Hepatocyte (in vitro differentiated cells): ENCODE measurements at regions not wholly inside any gene's neighbourhood (a gene's known extent, or its start where the extent isn't known, plus 50 kb on each side); places are given as distances from the start of the nearest gene placed in this dataset.
A peak's percentile ranks its signal among the peaks of the same experiment; 100 is the strongest.

ENCODE experiments used
- DNase-seq: peaks from one replicate; pipeline ENCODE4 v3.0.0-alpha.2; 2016; ENCODE audit warnings: low spot score
- H2AFZ ChIP-seq: fragments of 200-600 bp; sonication (generic); 2 replicates; pipeline ENCODE4 v1.6.0; 2016; ENCODE audit warnings: antibody characterized with exemption, mild to moderate bottlenecking
- H3K27ac ChIP-seq: fragments of 200-600 bp; sonication (generic); 2 replicates; pipeline ENCODE4 v1.5.1; 2016; ENCODE audit warnings: mild to moderate bottlenecking
- H3K27me3 ChIP-seq: fragments of 200-600 bp; sonication (generic); 2 replicates; pipeline ENCODE4 v1.6.1; 2016
- H3K36me3 ChIP-seq: fragments of 200-600 bp; sonication (generic); replicated peaks from 2 replicates; pipeline ENCODE4 v1.5.1; 2016; ENCODE audit warnings: low read depth; ENCODE audit not compliant: insufficient read depth
- H3K4me1 ChIP-seq: fragments of 200-600 bp; sonication (generic); 2 replicates; pipeline ENCODE4 v1.5.1; 2016; ENCODE audit warnings: mild to moderate bottlenecking, moderate library complexity; ENCODE audit not compliant: insufficient read depth
- H3K4me2 ChIP-seq: fragments of 200-600 bp; sonication (generic); 2 replicates; pipeline ENCODE4 v1.6.0; 2016
- H3K4me3 ChIP-seq: fragments of 200-600 bp; sonication (generic); 2 replicates; pipeline ENCODE4 v1.5.1; 2016; ENCODE audit warnings: mild to moderate bottlenecking
- H3K79me2 ChIP-seq: fragments of 200-600 bp; sonication (generic); 2 replicates; pipeline ENCODE4 v1.6.0; 2017; ENCODE audit warnings: mild to moderate bottlenecking
- H3K9me2 ChIP-seq: fragments of 200-600 bp; sonication (generic); replicated peaks from 2 replicates; pipeline ENCODE4 v1.6.0; 2017; ENCODE audit warnings: mild to moderate bottlenecking; ENCODE audit not compliant: insufficient read depth
- H3K9me3 ChIP-seq: fragments of 200-600 bp; sonication (generic); 2 replicates; pipeline ENCODE4 v1.5.1; 2016; ENCODE audit warnings: low read depth, mild to moderate bottlenecking
- H4K20me1 ChIP-seq: fragments of 200-600 bp; sonication (generic); 2 replicates; pipeline ENCODE4 v1.6.0; 2016; ENCODE audit warnings: mild to moderate bottlenecking; ENCODE audit not compliant: insufficient read depth, poor library complexity, severe bottlenecking
- EZH2 ChIP-seq: fragments of 200-600 bp; sonication (generic); IDR thresholded peaks from 2 replicates; pipeline ENCODE4 v1.6.1; 2016; ENCODE audit warnings: antibody characterized with exemption, mild to moderate bottlenecking, borderline replicate concordance
- EZH2phosphoT487 ChIP-seq: fragments of 200-600 bp; sonication (generic); IDR thresholded peaks from one replicate; pipeline ENCODE4 v1.6.1; 2018; ENCODE audit warnings: antibody characterized with exemption, mild to moderate bottlenecking, low read depth, moderate library complexity; ENCODE audit not compliant: unreplicated experiment, severe bottlenecking
- WGBS: methylation state at CpG from one replicate; pipeline ENCODE4 v1.1.6; 2016; ENCODE audit warnings: low lambda C conversion rate; ENCODE audit errors: missing lambda C conversion rate; 5-methylcytosine and 5-hydroxymethylcytosine counted together
- TF ChIP-seq, protein P1 (sequence below): fragments of 200-600 bp; sonication (generic); IDR thresholded peaks from 2 replicates; pipeline ENCODE4 v1.5.1; 2016; ENCODE audit warnings: antibody characterized with exemption, mild to moderate bottlenecking; ENCODE audit not compliant: poor library complexity

DNA sequence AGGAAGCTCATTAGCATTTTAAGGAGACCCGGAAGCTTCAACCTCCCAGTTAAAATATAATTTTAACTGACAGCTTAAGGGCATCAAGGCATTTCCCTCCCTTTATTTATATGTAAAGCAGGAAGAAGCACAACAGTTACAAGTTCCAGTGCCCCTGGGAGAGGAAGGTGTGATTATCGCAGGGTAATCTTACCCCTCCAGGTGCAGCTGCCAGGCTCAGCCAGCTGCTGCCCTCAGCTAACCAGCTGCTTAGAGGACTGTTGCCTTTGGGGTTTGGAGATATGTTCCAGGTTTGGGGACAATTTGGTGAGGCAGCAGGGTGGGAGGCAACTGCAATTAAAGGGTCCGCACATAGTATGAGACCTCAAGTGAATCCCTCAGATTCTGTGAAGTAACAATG, 55.3 kb upstream of the SETBP1 start:
- Histone ChIP-seq H3K4me3 (no peak overlapping the region), H3K27ac (no peak overlapping the region), H3K27me3 (no peaks in the 10 kb centered on the region), H3K4me2 (no peak overlapping the region), H2AFZ (no peak overlapping the region), H3K9me3 (no peaks in the 10 kb centered on the region), H3K79me2 (no peaks in the 10 kb centered on the region), H3K4me1 (peaks cover 5% of the 10 kb centered on the region), H4K20me1 (no peaks in the 10 kb centered on the region), H3K9me2 (no peaks in the 10 kb centered on the region), H3K36me3 (no peaks in the 10 kb centered on the region)
- no peak for DNase-seq
- 95% methylated on average over 3 of the region's 3 CpGs for WGBS
- no peak for TF ChIP-seq EZH2
- TF ChIP-seq, protein P1, sequence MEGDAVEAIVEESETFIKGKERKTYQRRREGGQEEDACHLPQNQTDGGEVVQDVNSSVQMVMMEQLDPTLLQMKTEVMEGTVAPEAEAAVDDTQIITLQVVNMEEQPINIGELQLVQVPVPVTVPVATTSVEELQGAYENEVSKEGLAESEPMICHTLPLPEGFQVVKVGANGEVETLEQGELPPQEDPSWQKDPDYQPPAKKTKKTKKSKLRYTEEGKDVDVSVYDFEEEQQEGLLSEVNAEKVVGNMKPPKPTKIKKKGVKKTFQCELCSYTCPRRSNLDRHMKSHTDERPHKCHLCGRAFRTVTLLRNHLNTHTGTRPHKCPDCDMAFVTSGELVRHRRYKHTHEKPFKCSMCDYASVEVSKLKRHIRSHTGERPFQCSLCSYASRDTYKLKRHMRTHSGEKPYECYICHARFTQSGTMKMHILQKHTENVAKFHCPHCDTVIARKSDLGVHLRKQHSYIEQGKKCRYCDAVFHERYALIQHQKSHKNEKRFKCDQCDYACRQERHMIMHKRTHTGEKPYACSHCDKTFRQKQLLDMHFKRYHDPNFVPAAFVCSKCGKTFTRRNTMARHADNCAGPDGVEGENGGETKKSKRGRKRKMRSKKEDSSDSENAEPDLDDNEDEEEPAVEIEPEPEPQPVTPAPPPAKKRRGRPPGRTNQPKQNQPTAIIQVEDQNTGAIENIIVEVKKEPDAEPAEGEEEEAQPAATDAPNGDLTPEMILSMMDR = no peak
- TF ChIP-seq EZH2phosphoT487 = no peak

DNA sequence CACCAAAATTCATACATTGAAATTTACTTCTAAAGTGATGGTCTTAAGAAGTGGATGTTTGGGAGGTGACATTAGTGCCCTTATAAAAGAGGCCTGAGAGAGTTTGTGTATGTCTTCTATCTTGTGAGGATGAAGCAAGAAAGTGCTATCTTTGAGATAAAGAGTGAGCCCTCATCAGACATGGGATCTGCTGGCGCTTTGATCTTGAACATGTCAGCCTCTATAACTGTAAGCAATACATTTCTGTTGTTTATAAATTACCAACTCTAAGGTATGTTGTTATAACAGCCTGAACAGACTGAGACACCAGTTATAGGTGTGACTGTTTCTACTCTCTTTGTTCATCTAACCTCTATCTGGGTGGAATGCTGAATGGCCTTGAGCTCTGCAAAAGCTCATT, 54.5 kb upstream of the SETBP1 start:
- Histone ChIP-seq H3K36me3 (no peaks in the 10 kb centered on the region), H2AFZ (no peak overlapping the region), H3K9me3 (no peaks in the 10 kb centered on the region), H3K9me2 (no peaks in the 10 kb centered on the region), H3K27ac (no peak overlapping the region), H3K79me2 (no peaks in the 10 kb centered on the region), H3K4me1 (no peaks in the 10 kb centered on the region), H3K4me2 (no peak overlapping the region), H3K27me3 (no peaks in the 10 kb centered on the region), H3K4me3 (no peak overlapping the region), H4K20me1 (no peaks in the 10 kb centered on the region)
- no peak for DNase-seq
- 86% methylated on average over 1 of the region's 1 CpG for WGBS
- TF ChIP-seq EZH2 (no peak), EZH2phosphoT487 (no peak)
- TF ChIP-seq, protein P1 = no peak

DNA sequence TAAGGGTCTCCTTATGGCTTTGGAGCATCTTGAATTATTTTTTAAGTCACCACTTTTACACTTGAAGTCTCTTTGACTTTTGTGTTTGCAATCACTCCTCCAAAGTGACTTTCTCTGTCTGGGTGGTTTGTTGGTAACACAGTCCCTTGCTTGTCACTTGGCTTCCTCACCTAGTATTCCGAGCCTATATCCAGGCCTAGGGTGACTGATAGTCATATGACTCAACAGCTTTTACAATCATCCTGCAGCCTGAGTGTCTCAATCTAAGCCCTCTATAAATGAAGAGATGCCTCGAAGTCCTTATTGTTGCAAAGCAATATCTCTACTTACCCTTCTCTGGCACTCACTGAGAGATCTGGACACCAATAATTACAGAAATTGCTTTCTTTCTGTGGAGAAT, 53.9 kb upstream of the SETBP1 start:
- Histone ChIP-seq H3K4me1 (no peaks in the 10 kb centered on the region), H3K27me3 (no peaks in the 10 kb centered on the region), H3K9me3 (no peaks in the 10 kb centered on the region), H3K27ac (no peak overlapping the region), H3K79me2 (no peaks in the 10 kb centered on the region), H4K20me1 (no peaks in the 10 kb centered on the region), H3K4me3 (no peak overlapping the region), H2AFZ (no peak overlapping the region), H3K9me2 (no peaks in the 10 kb centered on the region), H3K4me2 (no peak overlapping the region), H3K36me3 (no peaks in the 10 kb centered on the region)
- TF ChIP-seq, protein P1 = no peak
- TF ChIP-seq EZH2 (no peak), EZH2phosphoT487 (no peak)
- DNase-seq = peak; percentile 36
- 64% methylated on average over 2 of the region's 2 CpGs for WGBS

DNA sequence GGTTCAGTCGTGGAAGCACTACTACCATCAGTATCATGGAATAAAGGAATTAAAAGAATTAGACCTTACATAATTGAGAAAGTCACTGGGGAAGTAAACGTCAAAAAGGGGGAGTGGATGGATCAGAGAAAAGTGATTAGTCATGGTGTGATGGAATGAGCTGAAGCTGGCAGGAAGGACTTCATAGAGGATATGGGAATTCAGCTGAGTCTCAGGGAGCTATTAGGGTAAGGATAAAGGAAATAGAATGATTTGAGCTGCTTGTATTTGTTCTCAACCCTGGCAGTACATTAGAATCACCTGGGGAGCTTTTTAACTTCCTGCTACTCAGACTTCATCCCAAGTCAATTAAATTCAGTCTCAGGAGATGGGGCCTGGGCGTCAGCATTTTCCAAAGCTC, 53.4 kb upstream of the SETBP1 start:
- 74% methylated on average over 3 of the region's 3 CpGs for WGBS
- Histone ChIP-seq H3K9me2 (no peaks in the 10 kb centered on the region), H3K9me3 (no peaks in the 10 kb centered on the region), H4K20me1 (no peaks in the 10 kb centered on the region), H2AFZ (no peak overlapping the region), H3K36me3 (no peaks in the 10 kb centered on the region), H3K4me3 (no peak overlapping the region), H3K4me1 (no peaks in the 10 kb centered on the region), H3K27me3 (no peaks in the 10 kb centered on the region), H3K79me2 (no peaks in the 10 kb centered on the region), H3K4me2 (no peak overlapping the region), H3K27ac (no peak overlapping the region)
- TF ChIP-seq, protein P1 = no peak
- no peak for TF ChIP-seq EZH2
- DNase-seq = no peak
